GM18868 (cell line): ENCODE measurements at regions not wholly inside any gene's neighbourhood (a gene's known extent, or its start where the extent isn't known, plus 50 kb on each side); places are given as distances from the start of the nearest gene placed in this dataset.
"Not testable (repeated sequence)": the region's sequence is repeated elsewhere in the genome, so short reads cannot be mapped to it uniquely, and the experiment has no call there.

Experiments
- ATAC-seq: cut with Tn5 transposase; IDR thresholded peaks from one replicate; pipeline ENCODE4 v1.9.1; 2021; ENCODE audit warnings: mild to moderate bottlenecking, moderate library complexity; ENCODE audit not compliant: unreplicated experiment

GRCh38 chr18:45339810-45340550 is 275.3 kb upstream of the SLC14A2 start:
- ATAC-seq = no peak

GRCh38 chr18:45340884-45341283 is 274.4 kb upstream of the SLC14A2 start:
- ATAC-seq = no peak

DNA sequence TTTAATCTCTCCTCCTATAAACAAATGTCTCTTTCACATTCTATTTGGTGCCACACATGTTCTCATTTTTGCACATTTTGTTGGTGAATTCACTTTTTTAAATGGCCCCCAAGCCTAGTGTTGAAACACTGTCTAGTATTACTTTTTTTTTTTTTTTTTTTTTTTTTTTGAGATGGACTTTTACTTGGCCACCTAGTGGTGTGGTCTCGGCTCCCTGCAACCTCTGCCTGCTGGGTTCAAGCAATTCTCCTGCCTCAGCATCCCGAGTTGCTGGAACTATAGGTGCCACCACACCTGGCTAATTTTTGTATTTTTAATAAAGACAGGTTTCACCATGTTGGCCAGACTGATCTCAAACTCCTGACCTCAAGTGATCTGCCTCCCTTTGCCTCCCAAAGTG is 273.8 kb upstream of the SLC14A2 start:
- ATAC-seq = no peak

DNA sequence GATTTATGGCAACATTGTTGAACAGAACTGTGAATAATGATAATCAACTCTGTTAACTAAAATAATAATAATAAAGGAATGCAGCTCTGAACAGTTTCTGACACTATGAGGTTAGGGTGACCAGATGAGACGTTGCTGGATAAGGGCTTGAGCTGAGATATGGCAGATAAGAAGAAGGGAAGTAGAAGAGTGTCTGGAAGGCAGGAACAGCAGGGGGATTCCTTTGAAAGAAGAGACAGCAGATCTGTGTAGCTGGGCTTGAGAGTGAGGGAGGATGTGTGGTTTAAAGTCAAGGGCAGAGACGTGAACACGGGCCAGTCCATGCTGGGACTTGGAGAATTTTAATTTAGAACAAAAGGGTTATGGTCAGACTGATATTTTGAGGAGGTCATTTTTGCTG is 273.1 kb upstream of the SLC14A2 start:
- no peak for ATAC-seq

DNA sequence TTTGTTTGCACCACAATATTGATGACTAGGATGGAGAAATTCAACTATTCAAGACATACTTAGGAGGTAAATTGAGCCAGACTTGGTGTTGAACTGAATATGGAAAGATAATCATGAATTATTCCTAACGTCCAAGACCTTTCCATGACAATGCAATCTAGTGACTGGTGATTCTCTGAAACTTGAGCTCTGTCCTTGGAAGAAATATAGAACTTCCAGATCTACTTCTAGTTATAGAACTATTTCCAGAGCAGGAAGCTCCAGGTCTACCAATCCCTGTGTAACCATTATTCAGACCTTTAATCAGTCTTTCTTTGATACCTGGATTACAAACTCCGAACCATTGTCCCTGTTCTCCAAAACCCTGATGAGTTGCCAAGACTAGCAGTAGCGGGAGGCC is 272.6 kb upstream of the SLC14A2 start:
- no peak for ATAC-seq

DNA sequence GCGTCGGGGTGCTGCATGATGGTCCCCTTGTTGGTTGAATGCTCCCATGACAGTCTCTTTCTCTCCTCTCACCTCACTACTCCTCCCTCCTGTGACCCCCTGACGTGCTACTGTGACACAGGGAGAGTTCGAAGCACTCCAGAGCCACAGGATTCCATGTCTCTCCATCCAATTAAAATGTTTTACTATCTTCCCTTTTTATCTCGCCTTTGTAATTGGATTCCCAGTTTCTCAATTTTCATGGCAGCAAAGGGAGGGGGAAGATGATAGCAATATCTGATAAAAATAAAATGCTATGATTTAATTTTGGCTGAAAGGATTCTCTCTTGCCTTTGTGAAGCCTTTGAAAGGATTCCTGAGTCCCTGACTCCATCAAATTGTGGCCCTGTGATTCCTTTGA is 271.9 kb upstream of the SLC14A2 start:
- no peak for ATAC-seq

DNA sequence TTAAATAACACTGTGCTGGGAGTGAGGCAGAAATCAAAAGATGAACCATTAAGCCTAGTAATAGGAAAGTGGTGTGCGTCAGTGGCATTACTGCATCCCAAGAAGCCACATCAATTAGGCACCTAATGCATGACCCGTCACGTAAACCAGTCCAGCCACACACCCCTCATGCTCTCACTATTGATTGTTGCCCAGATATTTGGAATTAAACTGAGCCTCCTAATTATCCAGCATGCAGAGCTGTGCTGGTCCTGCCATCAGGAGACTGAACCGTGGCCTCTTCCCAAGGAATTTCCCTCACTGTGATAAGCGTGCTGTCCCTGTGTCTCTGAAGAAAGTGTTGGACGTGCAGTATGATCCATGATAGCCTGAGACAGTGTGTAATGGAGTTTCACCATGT is 270.6 kb upstream of the SLC14A2 start:
- not testable (repeated sequence) for ATAC-seq

DNA sequence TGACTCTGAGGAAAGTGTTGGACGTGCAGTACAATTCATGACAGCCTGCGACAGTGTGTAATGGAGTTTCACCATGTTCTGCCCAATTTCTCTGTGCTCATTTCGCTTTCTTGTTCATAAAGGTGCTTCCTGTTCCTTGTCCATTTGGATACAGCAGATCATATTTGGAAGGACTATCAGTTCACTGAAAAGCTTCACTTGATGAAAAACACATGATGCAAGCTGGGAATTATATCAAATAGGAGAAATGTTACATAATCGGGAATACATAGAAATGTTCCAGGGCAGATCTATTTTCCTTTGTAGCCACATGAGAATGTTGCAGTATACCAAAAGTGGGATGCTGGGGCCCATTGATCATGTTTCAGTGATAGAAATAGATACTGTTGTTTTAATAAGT is 266.3 kb upstream of the SLC14A2 start:
- ATAC-seq = no peak

GRCh38 chr18:45349467-45349866 is 265.8 kb upstream of the SLC14A2 start:
- ATAC-seq = no peak

GRCh38 chr18:45350404-45351156 is 264.7 kb upstream of the SLC14A2 start:
- no peak for ATAC-seq

- no peak for ATAC-seq
Observed at GRCh38 chr18:45352874-45353273, 262.4 kb upstream of the SLC14A2 start.

GRCh38 chr18:45353530-45353929 is 261.7 kb upstream of the SLC14A2 start:
- ATAC-seq = no peak

DNA sequence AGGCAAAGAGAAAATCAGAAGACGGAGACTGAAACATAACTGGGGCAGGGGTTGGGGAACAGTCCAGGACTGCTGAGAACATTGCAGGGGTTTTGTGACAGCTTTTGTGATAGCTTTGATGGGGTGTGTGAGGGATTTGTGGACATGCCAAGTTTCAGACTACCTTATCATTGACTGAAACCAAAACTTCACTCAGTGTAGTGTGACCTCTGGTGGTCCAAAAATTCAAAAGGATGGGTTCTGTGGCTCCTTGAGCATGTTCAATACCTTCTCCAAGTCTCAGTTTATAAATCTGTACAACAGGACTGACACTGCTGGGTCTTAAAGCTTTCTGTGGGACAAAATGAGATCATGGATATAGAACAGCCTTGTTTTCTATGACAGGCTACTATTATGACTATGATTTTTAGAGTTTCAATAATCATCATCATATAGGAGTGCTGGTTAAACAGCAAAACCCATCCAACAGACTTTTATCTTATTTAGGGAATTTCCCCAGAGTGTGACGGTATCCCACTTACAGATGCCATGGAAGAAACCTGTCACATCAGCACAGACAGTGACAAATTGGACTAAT is 259.2 kb upstream of the SLC14A2 start:
- no peak for ATAC-seq

DNA sequence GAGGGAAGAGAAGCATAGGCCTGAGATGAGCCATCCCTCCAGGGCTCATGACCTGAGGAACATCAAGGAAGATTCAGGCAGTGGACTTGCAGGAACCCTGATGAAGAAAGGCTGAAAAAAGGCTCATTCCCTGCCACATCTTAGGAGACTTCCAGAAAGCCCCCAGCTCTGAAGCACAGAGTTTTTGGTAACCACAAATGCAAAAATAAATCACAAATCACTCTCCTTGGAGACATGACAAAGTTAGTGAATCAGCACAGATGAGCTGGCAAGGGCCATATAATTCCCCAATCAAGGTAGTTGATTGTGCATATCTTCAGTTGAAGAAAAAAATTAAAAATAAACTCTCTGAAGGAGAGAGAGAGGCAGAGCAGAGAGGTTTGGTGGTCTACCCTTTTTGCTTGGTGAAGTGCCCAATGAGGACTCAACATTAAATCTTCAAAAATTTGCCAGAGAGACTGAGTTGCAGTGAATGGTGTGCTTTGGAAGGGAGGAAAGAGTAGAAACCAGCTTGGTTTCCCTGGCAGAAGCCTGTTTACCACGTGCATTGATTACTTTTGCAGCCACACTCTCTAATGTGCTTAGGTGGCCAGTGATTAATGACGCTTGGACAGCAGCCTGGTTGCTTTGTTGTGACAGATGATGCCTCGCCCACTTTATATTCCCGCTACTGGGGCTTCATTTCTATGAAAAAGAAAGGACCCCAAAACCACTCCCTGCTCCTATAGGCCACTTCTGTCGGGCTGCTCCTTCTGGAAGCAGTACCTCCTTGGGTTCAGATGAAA is 257.4 kb upstream of the SLC14A2 start:
- no peak for ATAC-seq

DNA sequence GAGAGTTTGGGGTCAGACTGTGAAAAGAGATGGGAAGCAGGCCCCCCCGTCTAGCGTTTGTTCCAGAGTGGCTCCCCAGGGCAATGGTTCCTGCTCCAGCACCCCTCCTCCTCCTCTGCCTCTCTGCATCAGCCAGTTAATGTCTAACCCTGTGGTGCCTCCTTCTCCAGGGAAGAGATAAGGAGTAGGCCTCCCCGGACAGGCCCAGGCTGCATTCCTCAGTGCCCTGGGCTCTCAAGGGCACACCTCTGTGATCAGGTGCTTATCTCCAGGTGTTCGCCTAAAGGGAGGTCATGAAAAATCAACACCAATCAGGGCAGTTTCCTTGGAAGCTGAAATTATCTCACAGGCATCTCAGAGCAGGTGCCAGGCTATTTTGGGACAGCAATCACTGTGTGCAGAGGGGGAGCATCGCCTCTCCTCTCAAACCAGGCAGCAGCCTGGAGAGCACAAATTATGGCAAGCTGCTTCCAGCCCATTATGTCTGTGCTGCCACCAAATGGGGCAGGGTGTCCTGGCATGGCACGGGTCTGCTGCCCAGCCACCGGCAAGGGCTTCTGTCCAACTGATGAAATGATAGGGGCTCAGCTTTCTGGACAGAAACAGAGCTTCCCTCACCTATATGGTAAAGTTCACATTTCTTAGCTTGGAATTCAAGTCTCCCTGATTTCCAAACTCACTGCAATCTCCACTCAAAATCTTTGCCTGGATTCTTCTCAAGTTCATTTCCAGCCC is 255.8 kb upstream of the SLC14A2 start:
- no peak for ATAC-seq

DNA sequence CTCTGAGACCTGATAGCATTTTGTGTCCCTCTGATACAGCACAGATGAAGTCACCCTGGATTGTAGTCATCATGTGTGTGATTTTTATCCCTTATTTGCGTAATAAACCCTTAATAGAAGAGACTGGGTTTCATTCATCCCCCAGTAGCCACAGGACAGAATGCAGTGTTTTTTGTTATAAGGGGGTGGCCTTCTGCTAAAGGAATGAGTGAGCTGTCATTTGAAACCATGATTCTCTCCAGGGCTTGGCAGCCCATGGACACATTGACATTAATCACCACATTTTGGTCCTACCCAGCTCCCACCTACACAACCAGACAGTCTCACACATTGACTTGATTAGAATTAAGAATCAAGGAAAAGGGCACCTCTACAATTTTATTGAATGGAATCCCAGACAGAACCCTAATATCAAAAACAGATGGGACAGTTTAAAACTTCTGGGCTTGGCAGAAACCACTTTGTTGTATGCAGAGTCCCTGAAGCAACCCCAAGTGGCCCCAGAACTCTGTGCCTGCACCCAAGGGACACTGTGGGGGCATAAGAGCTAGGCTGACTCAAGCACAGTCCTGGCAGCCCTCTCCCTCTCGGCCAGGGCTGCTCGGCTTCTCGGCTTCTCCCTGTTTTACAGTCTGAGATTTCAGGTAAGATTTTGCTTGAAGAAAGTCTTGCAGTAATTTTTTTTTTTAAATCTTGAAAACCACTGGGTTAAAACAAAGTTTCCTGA is 254.0 kb upstream of the SLC14A2 start:
- ATAC-seq = no peak

DNA sequence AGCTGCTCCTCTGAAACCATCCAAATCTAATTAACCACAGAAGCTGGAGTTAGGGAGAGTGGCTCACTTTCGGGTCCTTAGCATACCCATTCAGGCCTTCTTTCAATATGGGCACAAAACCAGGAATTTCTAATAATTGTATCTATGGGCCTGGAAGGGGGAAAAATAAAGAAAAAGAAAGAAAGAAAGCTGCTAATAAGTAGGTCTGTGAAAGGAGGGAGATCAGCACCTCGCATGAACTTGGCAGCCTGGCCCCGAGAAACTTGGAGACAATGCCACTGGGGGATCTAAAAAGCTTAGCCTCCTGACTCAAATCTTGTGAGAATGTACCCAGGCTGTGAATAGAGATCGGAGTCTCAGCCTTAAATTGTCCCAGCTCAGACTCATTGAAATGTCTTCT is 252.1 kb upstream of the SLC14A2 start:
- ATAC-seq = no peak

DNA sequence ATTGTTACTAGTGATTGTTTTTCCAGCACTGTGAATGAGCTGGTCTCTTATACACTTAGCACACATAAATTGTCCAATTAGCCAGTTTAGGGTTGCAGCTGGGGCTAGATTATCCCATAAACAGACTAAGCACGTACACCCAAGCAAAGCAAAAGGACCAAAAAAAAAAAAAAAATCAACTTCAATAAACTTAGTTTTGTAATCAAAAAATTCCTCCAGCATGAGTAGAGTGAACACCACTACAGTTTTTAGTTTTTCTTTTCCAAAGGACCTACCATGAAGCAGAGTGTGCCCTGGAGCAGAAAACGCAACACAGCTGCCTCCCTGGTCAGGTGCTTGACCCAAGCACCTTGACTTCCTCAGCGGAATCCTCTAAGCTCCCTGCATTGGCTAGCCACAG is 249.4 kb upstream of the SLC14A2 start:
- no peak for ATAC-seq

GRCh38 chr18:45370255-45371010 is 244.8 kb upstream of the SLC14A2 start:
- no peak for ATAC-seq
